ENCODE measurements at regions not wholly inside any gene's neighbourhood (a gene's known extent, or its start where the extent isn't known, plus 50 kb on each side); places are given as distances from the start of the nearest gene placed in this dataset.

DNA sequence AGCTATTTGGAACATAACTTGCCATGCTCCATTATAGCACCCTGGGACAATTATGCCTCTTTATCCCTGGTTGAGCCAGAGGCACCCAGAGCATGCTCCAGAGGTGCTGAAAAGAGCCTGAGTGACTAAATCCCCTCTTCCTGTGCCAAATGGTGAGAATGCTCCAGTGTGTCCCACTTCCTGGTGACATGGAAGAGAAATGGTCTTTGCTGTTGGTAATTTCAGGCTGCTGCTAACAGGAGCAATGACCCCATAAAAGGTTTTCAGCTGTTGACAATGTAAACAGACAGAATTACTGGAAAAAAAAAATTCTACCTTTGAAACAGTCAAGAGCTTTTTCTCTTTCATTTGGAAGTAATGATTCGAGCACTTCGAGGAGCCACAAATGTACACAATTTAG lies 341.8 kb downstream of the FGF9 start:
- TF ChIP-seq CREB1 (CRISPR knock-in tag; IDR thresholded peaks at IDR 0.05; ENCODE audit: low read depth), result no peak
- TF ChIP-seq ZNF114 (CRISPR knock-in tag; IDR thresholded peaks at IDR 0.05), result no peak
- TF ChIP-seq, protein P1, sequence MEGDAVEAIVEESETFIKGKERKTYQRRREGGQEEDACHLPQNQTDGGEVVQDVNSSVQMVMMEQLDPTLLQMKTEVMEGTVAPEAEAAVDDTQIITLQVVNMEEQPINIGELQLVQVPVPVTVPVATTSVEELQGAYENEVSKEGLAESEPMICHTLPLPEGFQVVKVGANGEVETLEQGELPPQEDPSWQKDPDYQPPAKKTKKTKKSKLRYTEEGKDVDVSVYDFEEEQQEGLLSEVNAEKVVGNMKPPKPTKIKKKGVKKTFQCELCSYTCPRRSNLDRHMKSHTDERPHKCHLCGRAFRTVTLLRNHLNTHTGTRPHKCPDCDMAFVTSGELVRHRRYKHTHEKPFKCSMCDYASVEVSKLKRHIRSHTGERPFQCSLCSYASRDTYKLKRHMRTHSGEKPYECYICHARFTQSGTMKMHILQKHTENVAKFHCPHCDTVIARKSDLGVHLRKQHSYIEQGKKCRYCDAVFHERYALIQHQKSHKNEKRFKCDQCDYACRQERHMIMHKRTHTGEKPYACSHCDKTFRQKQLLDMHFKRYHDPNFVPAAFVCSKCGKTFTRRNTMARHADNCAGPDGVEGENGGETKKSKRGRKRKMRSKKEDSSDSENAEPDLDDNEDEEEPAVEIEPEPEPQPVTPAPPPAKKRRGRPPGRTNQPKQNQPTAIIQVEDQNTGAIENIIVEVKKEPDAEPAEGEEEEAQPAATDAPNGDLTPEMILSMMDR (conservative IDR thresholded peaks at IDR 0.05; ENCODE audit: low read depth in 2 of 2), result no peak
- TF ChIP-seq EZH2phosphoT487 (IDR thresholded peaks at IDR 0.05; ENCODE audit: unreplicated experiment), result no peak
- no peak for TF ChIP-seq JUNB (IDR thresholded peaks at IDR 0.05; ENCODE audit: unreplicated experiment)

Measured in GM23338 (cell line).